SK-N-SH treated with all-trans-retinoic acid at 6 μM for 48 hours (cell line): ENCODE measurements at regions not wholly inside any gene's neighbourhood (a gene's known extent, or its start where the extent isn't known, plus 50 kb on each side); places are given as distances from the start of the nearest gene placed in this dataset.
"Not testable (repeated sequence)": the region's sequence is repeated elsewhere in the genome, so short reads cannot be mapped to it uniquely, and the experiment has no call there.

Source experiments
- ARNTL ChIP-seq: fragments of 450-650 bp; formaldehyde crosslinking; IDR thresholded peaks from 2 replicates; pipeline ENCODE4 v1.5.0; 2020; ENCODE audit warnings: low read depth, mild to moderate bottlenecking, moderate library complexity, borderline replicate concordance
- BACH2 ChIP-seq: fragments of 250-450 bp; sonication (Bioruptor Pico); IDR thresholded peaks from 2 replicates; pipeline ENCODE4 v1.9.0; 2021; ENCODE audit warnings: mild to moderate bottlenecking, borderline replicate concordance
- PATZ1 ChIP-seq: fragments of 250-450 bp; sonication (Bioruptor Pico); IDR thresholded peaks from 2 replicates; pipeline ENCODE4 v1.8.0; 2020; ENCODE audit warnings: mild to moderate bottlenecking, moderate library complexity, borderline replicate concordance
- RARB ChIP-seq: fragments of 250-450 bp; sonication (Bioruptor Pico); IDR thresholded peaks from 2 replicates; pipeline ENCODE4 v1.8.0; 2021; ENCODE audit warnings: mild to moderate bottlenecking, moderate library complexity
- ZFP3 ChIP-seq: fragments of 250-450 bp; sonication (Bioruptor Pico); IDR thresholded peaks from 2 replicates; pipeline ENCODE4 v1.5.0; 2020; ENCODE audit warnings: mild to moderate bottlenecking, moderate library complexity
- ZNF70 ChIP-seq: fragments of 450-650 bp; formaldehyde crosslinking; IDR thresholded peaks from 2 replicates; pipeline ENCODE4 v1.5.0; 2020; ENCODE audit warnings: mild to moderate bottlenecking, moderate library complexity
- TF ChIP-seq, protein P1 (sequence below): fragments of 250-450 bp; sonication (Bioruptor Pico); IDR thresholded peaks from 2 replicates; pipeline ENCODE4 v1.5.1; 2020; ENCODE audit warnings: low read depth, mild to moderate bottlenecking, moderate library complexity

DNA sequence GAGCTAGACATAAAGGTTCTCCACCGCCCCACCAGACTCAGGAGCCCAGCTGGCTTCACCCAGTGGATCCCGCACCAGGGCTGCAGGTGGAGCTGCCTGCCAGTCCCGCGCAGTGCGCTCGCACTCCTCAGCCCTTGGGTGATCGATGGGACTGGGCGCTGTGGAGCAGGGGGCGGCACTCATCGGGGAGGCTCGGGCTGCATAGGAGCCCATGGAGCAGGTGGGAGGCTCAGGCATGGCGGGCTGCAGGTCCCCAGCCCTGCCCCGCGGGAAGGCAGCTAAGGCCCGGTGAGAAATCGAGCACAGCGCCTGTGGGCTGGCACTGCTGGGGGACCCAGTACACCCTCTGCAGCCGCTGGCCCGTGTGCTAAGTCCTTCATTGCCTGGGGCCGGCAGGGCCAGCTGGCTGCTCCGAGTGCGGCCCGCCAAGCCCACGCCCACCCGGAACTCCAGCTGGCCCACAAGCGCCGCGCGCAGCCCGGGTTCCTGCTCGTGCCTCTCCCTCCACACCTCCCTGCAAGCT lies 114.7 kb downstream of the RPLP1 start:
- not testable (repeated sequence) for TF ChIP-seq ZFP3 (CRISPR knock-in tag); RARB (CRISPR knock-in tag); BACH2; ZNF70; ARNTL (CRISPR knock-in tag); PATZ1 (CRISPR knock-in tag)
- TF ChIP-seq, protein P1, sequence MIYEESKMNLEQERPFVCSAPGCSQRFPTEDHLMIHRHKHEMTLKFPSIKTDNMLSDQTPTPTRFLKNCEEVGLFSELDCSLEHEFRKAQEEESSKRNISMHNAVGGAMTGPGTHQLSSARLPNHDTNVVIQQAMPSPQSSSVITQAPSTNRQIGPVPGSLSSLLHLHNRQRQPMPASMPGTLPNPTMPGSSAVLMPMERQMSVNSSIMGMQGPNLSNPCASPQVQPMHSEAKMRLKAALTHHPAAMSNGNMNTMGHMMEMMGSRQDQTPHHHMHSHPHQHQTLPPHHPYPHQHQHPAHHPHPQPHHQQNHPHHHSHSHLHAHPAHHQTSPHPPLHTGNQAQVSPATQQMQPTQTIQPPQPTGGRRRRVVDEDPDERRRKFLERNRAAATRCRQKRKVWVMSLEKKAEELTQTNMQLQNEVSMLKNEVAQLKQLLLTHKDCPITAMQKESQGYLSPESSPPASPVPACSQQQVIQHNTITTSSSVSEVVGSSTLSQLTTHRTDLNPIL: not testable (repeated sequence)
